ENCODE measurements at regions not wholly inside any gene's neighbourhood (a gene's known extent, or its start where the extent isn't known, plus 50 kb on each side); places are given as distances from the start of the nearest gene placed in this dataset.

- Histone ChIP-seq H3K4me1 (ENCODE audit: control insufficient read depth, insufficient read depth, low read length) (no peaks in the 10 kb centered on the region), H3K4me3 (ENCODE audit: low read length) (no peak overlapping the region), H3K27me3 (ENCODE audit: control insufficient read depth, insufficient read depth, low read length) (no peaks in the 10 kb centered on the region), H3K9me3 (ENCODE audit: control insufficient read depth, insufficient read depth, low read length) (no peaks in the 10 kb centered on the region), H3K36me3 (ENCODE audit: control insufficient read depth, insufficient read depth, low read length) (no peaks in the 10 kb centered on the region), H3K27ac (ENCODE audit: low read length) (no peak overlapping the region)
- DNase-seq: no peak
- peaks cover 0 to 11% of the 10 kb centered on the region in 2 donors for H3K27me3 Mint-ChIP-seq (ENCODE audit: low read depth in 2 of 2)
- intact Hi-C loops (cut with micrococcal nuclease): no loop called here
- TF ChIP-seq, protein P1, sequence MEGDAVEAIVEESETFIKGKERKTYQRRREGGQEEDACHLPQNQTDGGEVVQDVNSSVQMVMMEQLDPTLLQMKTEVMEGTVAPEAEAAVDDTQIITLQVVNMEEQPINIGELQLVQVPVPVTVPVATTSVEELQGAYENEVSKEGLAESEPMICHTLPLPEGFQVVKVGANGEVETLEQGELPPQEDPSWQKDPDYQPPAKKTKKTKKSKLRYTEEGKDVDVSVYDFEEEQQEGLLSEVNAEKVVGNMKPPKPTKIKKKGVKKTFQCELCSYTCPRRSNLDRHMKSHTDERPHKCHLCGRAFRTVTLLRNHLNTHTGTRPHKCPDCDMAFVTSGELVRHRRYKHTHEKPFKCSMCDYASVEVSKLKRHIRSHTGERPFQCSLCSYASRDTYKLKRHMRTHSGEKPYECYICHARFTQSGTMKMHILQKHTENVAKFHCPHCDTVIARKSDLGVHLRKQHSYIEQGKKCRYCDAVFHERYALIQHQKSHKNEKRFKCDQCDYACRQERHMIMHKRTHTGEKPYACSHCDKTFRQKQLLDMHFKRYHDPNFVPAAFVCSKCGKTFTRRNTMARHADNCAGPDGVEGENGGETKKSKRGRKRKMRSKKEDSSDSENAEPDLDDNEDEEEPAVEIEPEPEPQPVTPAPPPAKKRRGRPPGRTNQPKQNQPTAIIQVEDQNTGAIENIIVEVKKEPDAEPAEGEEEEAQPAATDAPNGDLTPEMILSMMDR (IDR thresholded peaks at IDR 0.05): no peak
- H3K9me3 Mint-ChIP-seq: peaks cover 0 to 2% of the 10 kb centered on the region in 2 donors
- H3K36me3 Mint-ChIP-seq: no peaks in the 10 kb centered on the region
- no peak overlapping the region for H3K4me3 Mint-ChIP-seq
- ATAC-seq: no peak
- 66% methylated on average over 4 of the region's 4 CpGs for WGBS (ENCODE audit: insufficient coverage)
- no peaks in the 10 kb centered on the region for H3K4me1 Mint-ChIP-seq
- H3K27ac Mint-ChIP-seq: no peak overlapping the region
Measured at GRCh38 chr2:177064422-177064821, 148.2 kb upstream of the HNRNPA3 start.

DNA sequence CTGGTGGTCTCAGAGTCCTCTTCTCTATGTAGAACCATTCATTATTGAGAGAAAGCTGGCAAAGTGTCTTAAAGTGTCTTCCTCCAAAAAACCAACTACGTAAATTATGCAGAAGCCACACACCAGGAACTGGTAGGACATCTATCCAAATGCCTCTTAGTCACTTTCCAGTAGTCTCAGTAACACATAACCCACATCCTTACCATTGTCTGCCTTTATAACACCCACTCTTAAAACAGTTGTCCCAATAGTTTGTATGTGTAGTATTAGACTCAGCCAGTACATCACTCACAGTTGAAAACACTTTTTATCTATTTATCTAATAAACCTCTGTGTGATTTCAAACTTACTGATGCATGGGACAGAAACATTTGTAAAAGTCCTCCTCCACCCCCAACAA, 143.6 kb upstream of the HNRNPA3 start:
- Mint-ChIP-seq H3K4me3 (no peak overlapping the region), H3K27me3 (ENCODE audit: low read depth in 2 of 2) (peaks cover 16 to 17% of the 10 kb centered on the region in 2 donors), H3K4me1 (no peaks in the 10 kb centered on the region), H3K27ac (no peak overlapping the region), H3K36me3 (no peaks in the 10 kb centered on the region), H3K9me3 (peaks cover 0 to 2% of the 10 kb centered on the region in 2 donors)
- TF ChIP-seq, protein P1 (IDR thresholded peaks at IDR 0.05): no peak
- H3K36me3 ChIP-seq (ENCODE audit: control insufficient read depth, insufficient read depth, low read length): no peaks in the 10 kb centered on the region
- DNase-seq (no peak), ATAC-seq (no peak)
- intact Hi-C loops (cut with micrococcal nuclease): no loop called here
- 80% methylated on average over 1 of the region's 1 CpG for WGBS (ENCODE audit: insufficient coverage)
- no peaks in the 10 kb centered on the region for H3K27me3 ChIP-seq (ENCODE audit: control insufficient read depth, insufficient read depth, low read length)
- H3K4me3 ChIP-seq (ENCODE audit: low read length): no peak overlapping the region
- no peak overlapping the region for H3K27ac ChIP-seq (ENCODE audit: low read length)
- H3K4me1 ChIP-seq (ENCODE audit: control insufficient read depth, insufficient read depth, low read length): no peaks in the 10 kb centered on the region
- no peaks in the 10 kb centered on the region for H3K9me3 ChIP-seq (ENCODE audit: control insufficient read depth, insufficient read depth, low read length)

DNA sequence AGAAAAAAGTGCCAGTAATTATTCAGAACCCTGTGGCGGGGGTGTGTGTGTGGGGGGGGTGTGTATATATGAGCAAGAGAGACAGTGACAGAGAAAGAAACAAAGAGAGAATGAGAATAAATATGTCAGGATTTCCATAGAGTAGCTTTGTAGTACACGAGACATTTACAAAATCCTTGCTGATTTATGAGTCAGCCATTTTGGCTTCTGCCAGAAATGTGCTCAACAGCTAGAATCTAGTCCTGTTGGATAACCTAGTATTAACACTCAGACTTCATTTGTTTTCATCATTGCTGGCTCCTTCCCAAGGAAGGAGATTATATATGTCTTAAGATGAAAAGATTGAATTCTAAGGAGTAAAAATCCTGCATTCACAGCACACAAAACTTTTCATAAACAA, 140.5 kb upstream of the HNRNPA3 start:
- H3K9me3 Mint-ChIP-seq: no peaks in the 10 kb centered on the region
- no peaks in the 10 kb centered on the region for H3K36me3 ChIP-seq (ENCODE audit: control insufficient read depth, insufficient read depth, low read length)
- no peaks in the 10 kb centered on the region for H3K36me3 Mint-ChIP-seq
- no peak overlapping the region for H3K4me3 ChIP-seq (ENCODE audit: low read length)
- H3K27ac ChIP-seq (ENCODE audit: low read length): no peak overlapping the region
- 73% methylated on average over 2 of the region's 2 CpGs for WGBS (ENCODE audit: insufficient coverage)
- no peak overlapping the region for H3K27ac Mint-ChIP-seq
- H3K27me3 ChIP-seq (ENCODE audit: control insufficient read depth, insufficient read depth, low read length): no peaks in the 10 kb centered on the region
- no peaks in the 10 kb centered on the region for H3K9me3 ChIP-seq (ENCODE audit: control insufficient read depth, insufficient read depth, low read length)
- H3K4me3 Mint-ChIP-seq: no peak overlapping the region
- DNase-seq (no peak), ATAC-seq (no peak)
- peaks cover 15 to 25% of the 10 kb centered on the region in 2 donors for H3K27me3 Mint-ChIP-seq (ENCODE audit: low read depth in 2 of 2)
- TF ChIP-seq, protein P1 (IDR thresholded peaks at IDR 0.05): no peak
- no peaks in the 10 kb centered on the region for H3K4me1 ChIP-seq (ENCODE audit: control insufficient read depth, insufficient read depth, low read length)
- no peaks in the 10 kb centered on the region for H3K4me1 Mint-ChIP-seq
- intact Hi-C loops (cut with micrococcal nuclease): no loop called here

GRCh38 chr2:177073611-177074010, 139.0 kb upstream of the HNRNPA3 start:
- no peaks in the 10 kb centered on the region for H3K36me3 Mint-ChIP-seq
- peaks cover 16 to 25% of the 10 kb centered on the region in 2 donors for H3K27me3 Mint-ChIP-seq (ENCODE audit: low read depth in 2 of 2)
- H3K4me1 Mint-ChIP-seq: no peaks in the 10 kb centered on the region
- Histone ChIP-seq H3K4me1 (ENCODE audit: control insufficient read depth, insufficient read depth, low read length) (no peaks in the 10 kb centered on the region), H3K4me3 (ENCODE audit: low read length) (no peak overlapping the region), H3K27ac (ENCODE audit: low read length) (no peak overlapping the region), H3K36me3 (ENCODE audit: control insufficient read depth, insufficient read depth, low read length) (no peaks in the 10 kb centered on the region), H3K27me3 (ENCODE audit: control insufficient read depth, insufficient read depth, low read length) (no peaks in the 10 kb centered on the region), H3K9me3 (ENCODE audit: control insufficient read depth, insufficient read depth, low read length) (no peaks in the 10 kb centered on the region)
- no peaks in the 10 kb centered on the region for H3K9me3 Mint-ChIP-seq
- DNase-seq (no peak), ATAC-seq (no peak)
- intact Hi-C loops (cut with micrococcal nuclease): no loop called here
- TF ChIP-seq, protein P1 (IDR thresholded peaks at IDR 0.05): no peak
- no peak overlapping the region for H3K27ac Mint-ChIP-seq
- no peak overlapping the region for H3K4me3 Mint-ChIP-seq

Measured in natural killer cell (primary cell).